CD4-positive, alpha-beta T cell treated with Interleukin-1 beta for 1 hour (primary cell): ENCODE measurements at regions not wholly inside any gene's neighbourhood (a gene's known extent, or its start where the extent isn't known, plus 50 kb on each side); places are given as distances from the start of the nearest gene placed in this dataset.

Source experiments
- DNase-seq, 2 donors: peaks; one replicate each; pipeline ENCODE4 v3.0.0-alpha.2; 2020 to 2022

GRCh38 chr5:110038297-110038997 is 348.7 kb downstream of the MAN2A1 start:
- DNase-seq, result no peak

DNA sequence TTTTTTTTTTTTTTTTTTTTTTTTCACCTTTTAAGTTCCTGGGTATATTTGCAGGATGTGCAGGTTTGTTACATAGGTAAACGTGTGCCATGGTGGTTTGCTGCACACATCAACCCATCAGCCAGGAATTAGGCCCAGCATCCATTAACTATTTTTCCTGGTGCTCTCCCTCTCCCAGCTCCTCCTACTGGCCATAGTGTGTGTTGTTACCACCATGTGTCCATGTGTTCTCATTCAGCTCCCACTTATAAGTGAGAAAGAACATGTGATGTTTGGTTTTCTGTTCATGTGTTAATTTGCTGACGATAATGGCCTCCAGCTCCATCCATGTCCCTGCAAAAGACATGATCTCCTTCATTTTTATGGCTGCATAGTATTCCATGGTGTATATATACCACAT is 350.5 kb downstream of the MAN2A1 start:
- no peak for DNase-seq

DNA sequence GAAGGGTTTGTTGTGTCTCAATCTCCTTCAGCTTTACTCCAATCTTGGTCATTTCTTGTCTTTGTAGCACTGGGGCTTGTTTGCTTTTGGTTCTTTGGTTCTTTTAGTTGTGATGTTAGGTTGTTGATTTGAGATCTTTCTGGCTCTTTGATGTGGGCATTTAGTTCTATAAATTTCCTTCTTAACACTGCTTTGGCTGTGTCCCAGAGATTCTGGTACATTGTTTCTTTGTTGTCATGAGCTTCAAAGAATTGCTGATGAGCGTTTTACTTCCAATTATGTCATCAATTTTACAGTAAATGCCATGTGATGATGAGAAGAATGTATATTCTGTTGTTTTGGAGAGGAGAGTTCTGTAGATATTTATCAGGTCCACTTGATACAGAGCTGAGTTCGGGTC is 353.3 kb downstream of the MAN2A1 start:
- DNase-seq, result peak in 1 of 2 donors; percentile 15

DNA sequence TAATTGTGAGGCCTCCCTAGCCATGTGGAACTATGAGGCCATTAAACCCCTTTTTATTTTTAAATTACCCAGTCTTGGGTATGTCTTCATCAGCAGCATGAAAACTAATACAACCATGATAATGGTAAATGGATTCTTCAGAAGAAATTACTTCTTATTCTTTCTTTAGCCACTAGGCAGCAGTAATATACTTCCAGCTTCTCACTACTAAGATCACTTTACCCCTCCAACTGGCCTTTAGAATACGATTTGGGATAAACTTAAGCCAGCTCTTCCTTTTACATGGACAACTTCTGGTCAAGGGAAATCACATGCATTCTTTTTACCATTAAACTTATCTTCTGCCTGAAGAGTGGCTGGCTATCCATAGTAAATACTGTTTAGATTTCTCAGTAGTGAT is 355.4 kb downstream of the MAN2A1 start:
- DNase-seq, result no peak

GRCh38 chr5:110048491-110048890 is 358.8 kb downstream of the MAN2A1 start:
- no peak for DNase-seq

DNA sequence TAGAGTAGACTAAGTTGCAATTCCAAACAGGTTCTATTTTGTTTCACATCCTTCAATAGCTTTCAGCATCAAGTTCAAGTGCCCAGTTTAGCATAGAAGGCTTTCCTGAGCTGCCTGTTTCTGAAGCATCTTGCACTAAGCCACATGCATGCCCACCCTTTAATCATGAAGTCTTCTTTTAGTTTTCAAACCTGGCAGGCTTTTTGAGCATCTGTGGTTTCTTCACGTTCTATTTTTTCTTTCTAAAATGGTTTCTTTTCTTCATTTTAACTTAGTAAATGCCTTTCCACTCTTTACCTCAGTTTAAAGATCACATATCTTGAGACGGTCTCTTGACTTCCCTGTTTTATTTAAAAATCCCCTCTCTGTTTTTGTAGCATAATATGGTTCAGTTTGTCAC is 360.1 kb downstream of the MAN2A1 start:
- no peak for DNase-seq

- DNase-seq, result no peak
Observed at GRCh38 chr5:110050640-110051345, 361.1 kb downstream of the MAN2A1 start.

DNA sequence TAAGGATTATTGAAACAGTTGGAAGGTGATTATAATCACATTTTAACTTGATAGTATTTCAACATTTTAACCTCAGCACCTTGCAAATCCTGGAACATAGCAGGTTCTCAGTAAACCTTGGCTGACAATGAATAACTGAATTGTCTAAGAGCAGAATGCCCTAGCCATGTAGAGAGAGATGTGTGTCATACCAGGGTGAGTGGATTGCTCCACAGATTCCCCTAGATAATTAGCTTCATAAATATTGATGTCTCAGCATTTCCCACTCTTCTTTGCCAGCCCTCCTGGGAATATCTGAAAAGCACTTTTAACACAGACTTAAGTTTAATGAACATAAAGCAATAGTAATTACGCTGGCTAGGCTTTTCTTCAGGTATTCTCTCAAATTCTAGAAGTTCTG is 363.5 kb downstream of the MAN2A1 start:
- no peak for DNase-seq

DNA sequence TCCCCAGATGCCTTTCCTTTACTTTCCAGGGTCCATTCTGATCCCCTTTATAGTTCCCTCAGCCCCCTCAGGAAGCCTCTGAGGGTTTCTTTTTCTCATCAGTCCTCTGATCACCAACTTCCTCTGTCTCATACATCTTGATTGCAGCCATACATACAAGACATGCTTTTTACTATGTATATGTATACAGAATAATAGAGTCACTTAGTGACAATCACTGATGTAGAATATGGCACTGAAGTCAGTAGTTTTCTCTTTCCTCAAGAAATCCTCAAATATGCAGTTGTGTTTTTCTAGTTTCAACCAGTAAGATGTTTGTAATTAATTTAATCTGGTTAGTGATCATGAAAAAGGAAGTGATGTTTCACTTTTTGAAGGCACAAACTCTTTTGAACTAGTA is 364.1 kb downstream of the MAN2A1 start:
- DNase-seq, result no peak

GRCh38 chr5:110054240-110054639 is 364.5 kb downstream of the MAN2A1 start:
- DNase-seq, result peak; percentile 76 to 85

GRCh38 chr5:110055302-110055701 is 365.6 kb downstream of the MAN2A1 start:
- DNase-seq, result no peak

DNA sequence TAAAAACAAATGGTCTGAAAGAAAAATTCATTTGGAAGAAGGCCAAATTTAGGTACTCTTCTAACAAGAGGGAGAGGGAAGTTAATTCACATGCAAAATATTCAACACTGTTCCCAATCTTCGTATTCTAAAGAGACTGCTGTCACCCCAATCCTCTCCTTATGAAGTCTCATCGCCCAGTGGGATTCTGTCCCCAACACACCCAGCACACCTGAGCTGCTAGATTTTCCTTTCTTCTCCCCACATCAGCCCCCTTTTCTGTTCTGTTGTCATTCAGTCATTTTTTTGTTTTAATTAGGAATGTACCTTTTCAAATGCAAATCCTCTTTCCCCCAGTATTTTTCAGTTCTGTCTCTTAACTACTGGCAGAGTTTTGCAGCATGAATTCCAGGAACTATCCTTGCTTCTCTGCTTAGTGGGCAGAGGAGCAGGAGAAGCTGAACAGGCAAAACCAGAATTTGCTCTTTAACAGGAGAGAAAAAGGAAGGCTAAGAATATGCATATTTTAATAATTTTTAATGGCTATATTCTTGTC is 366.9 kb downstream of the MAN2A1 start:
- no peak for DNase-seq

- DNase-seq, result no peak
Observed at GRCh38 chr5:110058175-110058574, 368.4 kb downstream of the MAN2A1 start.

- no peak for DNase-seq
Observed at GRCh38 chr5:110062246-110062645, 372.5 kb downstream of the MAN2A1 start.

DNA sequence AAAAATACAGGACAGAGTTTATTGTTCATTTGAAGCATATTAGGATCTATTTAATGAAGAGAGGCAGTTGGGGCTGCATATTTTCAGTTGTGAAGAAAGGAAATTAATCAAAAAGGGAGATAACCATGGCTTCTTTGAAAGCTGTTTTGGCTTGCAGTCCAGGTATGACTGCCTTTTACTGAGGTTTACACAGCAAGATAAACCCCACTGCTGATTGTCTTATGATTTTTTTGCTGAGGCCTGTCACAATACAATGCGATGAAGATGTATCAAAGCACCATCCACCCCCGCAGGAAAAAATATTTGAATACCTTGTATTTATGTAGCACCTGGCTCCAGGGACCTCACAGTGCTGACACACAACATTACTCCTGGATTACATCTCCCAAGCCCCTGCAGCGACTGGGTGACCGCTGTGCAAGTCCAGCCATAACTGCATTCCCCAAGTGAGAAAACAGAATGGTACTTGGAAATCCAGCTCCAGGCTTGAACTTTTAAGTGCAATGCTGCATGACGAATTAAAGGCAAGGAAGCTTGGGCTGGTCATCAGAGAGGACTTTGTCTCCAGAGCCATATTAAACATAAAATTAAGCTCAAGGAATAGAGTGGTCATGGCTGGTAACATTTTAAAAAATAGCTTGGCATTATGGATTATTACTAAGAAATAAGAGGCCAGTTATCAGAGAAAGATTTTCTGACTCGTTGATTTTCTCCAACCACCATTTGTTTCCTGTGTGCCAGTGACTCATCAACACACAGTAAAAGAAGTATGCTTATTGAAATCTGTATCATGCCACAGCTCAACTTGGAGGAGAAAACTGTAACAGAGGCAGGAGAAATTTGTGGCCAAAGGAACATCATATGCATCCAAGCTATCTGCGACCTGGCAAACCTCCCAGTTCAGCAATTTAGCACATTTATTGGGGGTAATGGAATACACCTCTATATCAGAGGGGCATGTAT is 374.2 kb downstream of the MAN2A1 start:
- no peak for DNase-seq

- no peak for DNase-seq
Observed at GRCh38 chr5:110064603-110065268, 375.0 kb downstream of the MAN2A1 start.

GRCh38 chr5:110070836-110071235 is 381.1 kb downstream of the MAN2A1 start:
- DNase-seq, result no peak

GRCh38 chr5:110072651-110073050 is 382.9 kb downstream of the MAN2A1 start:
- DNase-seq, result no peak

DNA sequence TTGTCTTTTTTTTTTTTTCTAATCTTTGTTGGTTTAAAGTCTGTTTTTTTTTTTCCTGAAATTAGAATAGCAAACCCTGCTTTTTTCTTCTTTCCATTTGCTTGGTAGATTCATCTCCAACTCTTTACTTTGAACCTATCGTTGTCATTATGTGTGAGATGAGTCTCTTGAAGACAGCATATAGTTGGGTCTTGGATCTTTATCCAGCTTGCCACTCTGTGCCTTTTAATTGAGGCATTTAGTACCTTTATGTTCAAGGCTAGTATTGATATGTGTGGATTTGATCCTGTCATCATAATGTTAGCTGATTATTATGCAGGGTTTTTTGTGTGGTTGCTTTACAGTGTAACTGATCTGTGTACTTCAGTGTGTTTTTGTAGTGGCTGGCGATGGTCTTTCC is 383.8 kb downstream of the MAN2A1 start:
- no peak for DNase-seq

DNA sequence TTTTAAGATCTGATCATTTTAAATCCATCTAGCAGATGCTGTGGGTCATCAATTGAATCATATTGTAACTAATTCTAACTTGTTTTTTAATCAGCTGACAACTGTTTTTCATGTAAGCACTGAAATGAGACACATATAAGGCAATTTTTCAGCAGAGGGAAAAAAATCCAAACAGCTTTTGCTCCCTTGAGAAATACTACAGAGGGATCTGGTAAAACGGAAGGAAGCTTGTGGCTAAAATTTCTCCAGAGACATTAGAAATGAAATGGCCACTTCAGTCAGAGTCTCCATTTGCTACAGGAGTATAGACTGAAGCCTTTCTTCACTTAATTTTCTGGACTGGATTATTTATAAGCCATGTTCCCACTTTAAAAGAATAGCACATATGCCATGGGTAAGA is 385.9 kb downstream of the MAN2A1 start:
- DNase-seq, result no peak

GRCh38 chr5:110077147-110077546 is 387.4 kb downstream of the MAN2A1 start:
- DNase-seq, result no peak

- no peak for DNase-seq
Observed at GRCh38 chr5:110082194-110082593, 392.5 kb downstream of the MAN2A1 start.

- DNase-seq, result no peak
Observed at GRCh38 chr5:110082863-110083262, 393.1 kb downstream of the MAN2A1 start.
